NCI-H1694 (cell line): ENCODE measurements at regions not wholly inside any gene's neighbourhood (a gene's known extent, or its start where the extent isn't known, plus 50 kb on each side); places are given as distances from the start of the nearest gene placed in this dataset.

Experiments used
- DNase-seq: peaks from one replicate; lab custom pipeline; 2025; lab: John Stamatoyannopoulos, UW

DNA sequence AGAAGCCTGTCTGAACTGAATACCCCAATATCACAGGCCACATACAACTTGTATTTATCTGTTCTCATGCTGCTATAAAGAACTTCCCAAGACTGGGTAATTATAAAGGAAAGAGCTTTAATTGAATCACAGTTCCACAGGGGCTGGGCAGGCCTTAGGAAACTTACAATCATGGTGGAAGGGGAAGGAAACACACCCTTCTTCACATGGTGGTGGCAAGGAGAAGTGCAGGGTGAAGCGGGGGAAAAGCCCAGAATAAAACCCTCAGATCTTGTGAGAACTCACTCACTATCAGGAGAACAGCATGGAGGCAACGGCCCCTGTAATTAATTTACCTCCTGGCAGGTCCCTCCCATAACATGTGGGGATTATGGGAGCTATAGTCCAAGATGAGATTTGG, 50.3 kb upstream of the FNDC1 start:
- DNase-seq: no peak

DNA sequence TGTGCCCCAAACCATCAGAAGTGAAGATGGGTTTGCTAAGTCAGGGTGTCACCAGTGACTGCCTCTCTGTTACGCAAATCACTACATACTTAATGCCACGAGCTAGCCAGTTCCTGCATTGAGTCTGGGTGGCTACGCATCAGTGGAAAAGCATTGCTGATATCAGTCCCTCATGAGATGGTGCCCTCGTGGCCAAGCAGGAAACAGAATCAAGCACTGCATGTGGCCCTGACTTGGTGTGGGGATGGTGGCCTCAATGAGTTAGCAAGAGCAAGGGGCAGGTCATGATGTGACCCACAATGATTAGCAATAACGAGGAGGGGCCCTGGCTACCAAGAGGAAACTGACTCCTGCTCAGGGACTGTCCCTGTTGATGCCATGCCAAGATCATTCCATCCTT, 51.6 kb upstream of the FNDC1 start:
- DNase-seq: no peak

DNA sequence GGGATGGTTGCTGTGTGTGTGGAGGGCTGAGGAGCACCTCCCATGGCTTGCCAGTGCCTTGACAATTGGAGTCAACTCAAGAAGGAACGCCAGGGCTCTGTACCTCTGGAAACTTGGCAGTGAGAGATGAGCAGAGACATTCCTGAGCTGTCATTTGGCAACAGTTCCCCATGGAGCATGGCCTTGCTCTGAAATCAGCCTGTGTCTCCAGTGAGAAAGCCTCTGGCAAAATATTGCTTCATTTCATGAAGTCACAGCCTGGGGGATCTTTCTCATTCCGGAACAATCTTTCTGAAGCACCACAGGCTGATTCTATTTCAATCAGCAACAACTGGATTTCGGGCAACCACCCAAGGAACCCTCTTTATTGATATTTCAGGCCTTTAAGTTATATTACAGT, 52.2 kb upstream of the FNDC1 start:
- no peak for DNase-seq

DNA sequence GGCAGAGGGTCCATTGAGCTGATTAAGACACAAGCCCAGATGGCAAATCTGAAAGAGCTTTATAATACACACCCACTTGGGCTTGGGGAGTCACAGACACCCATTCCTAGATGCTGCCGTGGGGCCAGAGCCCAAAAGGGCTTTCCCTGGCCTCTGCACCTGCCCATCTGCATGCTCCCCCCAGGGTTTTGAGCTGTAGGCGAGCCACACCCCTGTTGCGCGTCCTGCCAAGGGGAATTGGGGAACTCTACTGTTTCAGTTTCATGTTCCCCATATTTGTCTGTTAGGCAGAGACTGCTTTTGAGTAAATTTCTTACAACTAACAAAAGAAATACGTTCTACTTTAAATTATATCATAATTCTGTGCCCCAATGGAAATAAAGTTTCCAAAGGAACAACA, 52.9 kb upstream of the FNDC1 start:
- DNase-seq: no peak

DNA sequence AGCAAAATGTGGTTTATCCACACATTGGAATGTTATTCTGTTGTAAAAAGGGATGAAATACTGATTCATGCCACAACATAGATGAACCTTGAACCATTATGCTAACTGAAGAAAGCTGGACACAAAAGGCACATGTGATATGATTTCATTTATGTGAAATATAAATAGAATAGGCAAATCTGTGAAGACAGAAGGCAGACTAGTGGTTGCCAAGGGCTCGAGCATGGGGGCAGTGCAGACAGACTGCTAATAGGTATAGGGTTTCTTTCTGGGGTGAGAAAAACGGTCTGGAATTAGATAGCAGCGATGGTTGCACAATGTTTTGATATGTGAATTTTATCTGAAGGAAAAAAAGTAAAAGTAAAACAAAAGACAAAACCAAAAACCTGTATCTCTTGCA, 54.6 kb upstream of the FNDC1 start:
- no peak for DNase-seq

DNA sequence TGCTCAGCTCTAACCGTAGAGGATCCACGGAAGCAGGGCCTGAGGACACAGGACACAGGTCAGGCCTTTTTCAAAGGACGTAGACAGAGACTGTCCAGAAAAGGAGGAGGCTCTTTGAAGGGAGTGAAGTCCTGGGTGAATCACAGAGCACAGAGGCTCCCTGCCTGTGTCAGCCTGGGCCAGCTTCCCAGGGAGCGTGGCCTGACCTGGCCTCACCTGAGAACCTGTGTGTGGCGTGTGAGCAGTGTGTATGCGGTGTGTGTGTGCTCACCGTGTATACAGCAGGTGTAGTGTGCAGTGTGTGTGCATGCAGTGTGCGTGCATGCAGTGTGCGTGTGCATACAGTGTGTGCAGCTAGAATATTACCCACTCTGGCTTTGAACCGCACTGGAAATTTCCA, 56.0 kb upstream of the FNDC1 start:
- no peak for DNase-seq

DNA sequence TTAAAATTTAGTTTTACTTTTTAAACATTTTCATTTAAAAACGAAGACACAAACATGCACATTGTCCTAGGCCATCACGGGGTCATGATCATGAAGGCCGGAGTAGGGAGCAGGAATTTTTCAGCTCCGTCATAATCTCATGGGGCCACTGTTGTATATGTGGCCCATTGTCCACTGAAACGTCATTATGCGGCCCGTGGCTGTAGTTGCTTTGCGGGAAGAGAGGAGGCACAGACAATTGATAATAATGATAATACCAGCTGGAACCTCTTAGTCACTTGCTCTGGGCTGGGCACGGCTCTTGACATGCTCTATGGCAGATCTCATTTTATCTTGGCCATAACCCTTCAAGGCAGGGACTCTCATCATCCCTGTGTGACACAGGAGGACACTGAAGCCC, 56.5 kb upstream of the FNDC1 start:
- no peak for DNase-seq

DNA sequence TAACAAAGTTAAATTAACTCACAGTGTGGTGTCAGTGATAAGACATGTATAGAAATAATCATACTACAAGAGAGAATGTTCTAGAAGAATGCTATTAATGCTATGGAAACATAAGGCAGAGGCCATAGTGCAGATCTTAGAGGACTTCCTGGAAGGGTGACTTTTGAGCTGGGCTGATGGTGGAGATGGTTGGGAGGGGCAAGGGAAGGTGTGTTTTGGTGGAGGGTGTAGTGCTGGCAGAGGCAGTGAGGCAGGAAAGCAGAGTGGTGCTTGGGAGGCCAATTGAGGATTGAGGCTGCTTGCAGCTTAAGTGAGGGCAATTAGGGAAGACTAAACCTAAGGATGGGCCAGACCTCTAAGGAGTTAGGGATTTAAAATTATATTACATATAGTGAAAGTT, 58.5 kb upstream of the FNDC1 start:
- no peak for DNase-seq

DNA sequence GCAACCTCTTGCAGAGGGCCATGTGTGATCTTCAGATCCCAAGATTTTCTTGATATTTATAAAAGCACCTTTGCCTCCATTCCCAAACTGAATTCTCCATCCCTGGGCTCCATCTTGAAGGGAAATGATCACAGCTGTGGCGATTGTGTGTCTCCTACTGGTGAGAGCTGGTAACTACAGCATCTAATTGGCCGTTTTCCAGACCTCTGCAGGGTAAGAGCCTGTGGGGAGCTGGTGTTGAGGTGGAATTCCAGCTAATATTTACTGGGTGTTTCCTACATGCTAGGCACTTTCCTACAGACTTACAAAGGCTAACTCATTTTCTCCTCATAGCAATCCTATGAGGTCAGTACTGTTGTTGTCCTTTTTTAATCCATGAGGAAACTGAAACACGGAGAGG, 59.2 kb upstream of the FNDC1 start:
- peak; percentile 23 for DNase-seq

DNA sequence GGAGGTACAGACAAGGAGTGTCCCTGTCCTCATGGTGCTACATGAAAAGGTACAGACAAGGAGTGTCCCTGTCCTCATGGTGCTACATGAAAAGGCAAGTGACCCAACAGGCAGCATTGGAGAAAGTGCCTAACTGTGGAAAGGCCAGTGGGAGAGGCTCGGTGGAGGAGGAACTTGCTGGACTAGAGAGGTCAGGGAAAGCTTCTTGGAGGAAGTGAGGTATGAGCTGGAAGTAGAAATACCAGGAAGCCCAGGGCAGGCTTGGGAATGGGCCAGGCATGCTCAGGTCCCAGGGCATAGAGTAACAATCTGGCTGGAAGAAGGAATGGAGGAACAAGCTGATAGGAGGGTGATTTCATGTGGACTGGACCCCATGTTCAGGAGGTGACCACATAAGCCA, 59.8 kb upstream of the FNDC1 start:
- DNase-seq: no peak

DNA sequence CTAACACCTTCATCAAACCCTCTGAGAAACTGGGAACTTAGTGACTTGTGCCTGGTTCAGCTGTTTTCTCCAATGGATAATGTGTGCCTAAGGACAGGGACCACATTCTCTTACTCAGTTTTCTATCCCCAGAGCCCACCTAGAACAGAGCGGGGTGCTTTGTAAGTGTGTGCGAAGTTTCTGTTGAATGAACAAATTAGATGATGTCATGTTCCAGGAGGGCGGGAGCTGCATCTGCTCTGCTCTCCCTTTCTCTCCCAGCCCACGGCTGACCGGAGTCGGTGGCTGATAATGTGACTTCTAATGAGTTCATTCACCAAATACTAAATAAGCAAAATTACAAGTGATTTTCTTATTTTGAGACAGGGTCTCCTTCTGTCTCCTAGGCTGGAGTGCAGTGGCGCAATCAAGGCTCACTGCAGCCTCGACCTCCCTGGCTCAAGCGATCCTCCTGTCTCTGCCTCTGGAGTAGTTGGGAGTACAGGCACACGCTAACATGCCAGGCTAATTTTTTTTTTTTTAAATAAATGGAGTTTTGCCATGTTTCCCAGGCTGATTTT, 60.7 kb upstream of the FNDC1 start:
- DNase-seq: no peak

DNA sequence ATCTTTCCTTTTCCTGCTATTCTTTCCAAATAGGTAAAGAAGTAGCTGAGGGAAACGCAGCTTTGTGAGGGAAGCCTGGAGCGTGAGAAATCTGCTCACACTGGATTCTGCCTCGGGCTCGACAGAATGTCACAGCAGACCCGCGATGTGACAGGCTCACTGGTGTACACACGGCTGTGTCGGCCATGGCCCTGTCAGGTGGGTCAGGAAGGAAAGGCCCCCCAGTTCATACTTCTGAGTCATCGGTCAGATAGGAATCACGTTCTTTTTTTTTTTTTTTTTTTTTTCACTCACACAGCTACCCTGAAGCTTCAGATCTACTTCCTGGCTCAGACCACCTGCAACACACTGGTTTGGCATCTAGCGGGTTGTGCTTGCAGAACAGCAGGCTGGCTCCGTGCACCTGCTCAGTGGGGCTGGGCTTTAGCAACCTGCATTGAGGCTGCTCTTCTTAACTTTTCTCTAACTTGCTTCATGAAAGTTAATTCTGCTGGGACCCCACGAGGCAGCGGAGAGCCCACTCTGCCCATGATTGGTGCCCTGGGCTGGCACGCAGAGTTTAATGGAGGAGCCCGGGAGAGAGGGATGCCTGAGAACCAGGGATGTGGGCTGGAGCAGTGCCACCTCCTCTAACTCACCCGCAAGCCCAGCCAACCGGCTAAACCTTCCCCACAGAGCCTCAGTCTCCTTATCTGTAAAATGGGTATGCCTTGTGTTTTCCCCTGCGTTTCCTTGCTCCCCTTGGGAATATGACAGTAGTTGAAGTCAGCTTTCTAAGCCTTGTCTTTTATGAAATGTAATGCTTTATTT, 61.5 kb upstream of the FNDC1 start:
- no peak for DNase-seq

DNA sequence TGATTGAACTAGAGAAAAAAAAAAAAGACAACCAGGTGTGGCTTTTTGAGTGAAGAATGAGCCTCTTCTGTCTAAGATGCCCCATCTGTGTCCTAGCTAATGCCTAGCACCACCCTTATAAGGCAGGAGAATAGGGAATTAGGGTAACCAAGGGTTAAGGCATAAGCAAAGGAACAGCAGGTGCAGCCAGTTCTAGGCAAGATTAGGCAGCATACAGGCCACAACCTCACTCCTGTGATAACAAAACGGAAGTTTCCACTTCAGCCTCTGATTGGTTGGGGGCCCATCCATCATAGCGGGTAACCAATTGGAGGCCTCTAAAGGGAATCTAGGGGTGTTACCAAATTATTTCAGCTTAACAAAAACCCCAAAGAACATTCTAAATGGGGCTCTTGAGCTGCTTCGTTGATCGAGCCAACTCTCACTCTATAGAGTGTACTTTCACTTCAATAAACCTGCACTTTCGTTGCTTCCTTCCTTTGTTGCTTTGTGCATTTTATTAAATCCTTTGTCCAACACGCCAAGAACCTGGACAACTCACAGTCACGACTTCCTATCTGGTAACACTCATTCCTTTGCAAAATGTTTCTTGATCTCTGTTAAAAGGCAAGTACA, 61.9 kb upstream of the TAGAP start:
- peak; percentile 37 for DNase-seq

DNA sequence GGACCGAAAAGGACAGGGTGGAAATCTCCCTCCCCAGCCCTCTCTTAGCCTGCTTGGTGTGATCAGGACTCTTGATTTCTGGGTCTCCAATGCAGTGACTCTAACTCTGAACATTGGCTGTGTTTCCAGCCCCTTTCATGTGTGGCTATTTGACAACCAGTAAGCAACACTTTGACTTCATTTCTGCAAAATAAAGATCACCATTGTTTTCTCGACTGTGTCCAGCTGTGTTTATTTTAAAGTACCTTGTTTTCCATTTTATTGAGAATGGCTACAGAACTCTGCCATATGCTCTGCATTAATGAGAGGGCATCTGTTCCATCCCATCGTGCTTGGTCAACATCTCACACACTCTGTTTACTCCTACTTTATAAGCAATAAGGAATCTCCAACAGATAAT, 60.9 kb upstream of the TAGAP start:
- DNase-seq: no peak

DNA sequence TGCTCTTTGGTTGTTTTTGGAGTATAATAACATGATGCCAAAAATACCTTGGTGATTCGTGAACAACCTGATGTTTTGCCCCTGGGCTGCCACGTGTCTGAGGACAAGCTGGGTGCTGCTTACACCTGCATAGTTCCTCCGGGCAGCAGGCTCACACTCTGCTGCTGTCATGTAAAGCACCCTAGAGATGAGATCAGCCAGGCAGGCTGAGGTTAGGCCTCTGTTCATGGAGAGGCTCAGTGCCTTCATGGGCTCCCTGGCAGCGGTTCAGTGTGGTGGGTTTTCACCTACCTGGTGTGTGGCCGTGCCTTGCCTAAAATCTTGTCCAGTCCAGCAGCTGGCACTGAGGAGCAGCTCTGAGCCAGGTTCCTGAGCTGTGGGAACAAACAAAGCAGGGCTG, 60.1 kb upstream of the TAGAP start:
- DNase-seq: no peak

DNA sequence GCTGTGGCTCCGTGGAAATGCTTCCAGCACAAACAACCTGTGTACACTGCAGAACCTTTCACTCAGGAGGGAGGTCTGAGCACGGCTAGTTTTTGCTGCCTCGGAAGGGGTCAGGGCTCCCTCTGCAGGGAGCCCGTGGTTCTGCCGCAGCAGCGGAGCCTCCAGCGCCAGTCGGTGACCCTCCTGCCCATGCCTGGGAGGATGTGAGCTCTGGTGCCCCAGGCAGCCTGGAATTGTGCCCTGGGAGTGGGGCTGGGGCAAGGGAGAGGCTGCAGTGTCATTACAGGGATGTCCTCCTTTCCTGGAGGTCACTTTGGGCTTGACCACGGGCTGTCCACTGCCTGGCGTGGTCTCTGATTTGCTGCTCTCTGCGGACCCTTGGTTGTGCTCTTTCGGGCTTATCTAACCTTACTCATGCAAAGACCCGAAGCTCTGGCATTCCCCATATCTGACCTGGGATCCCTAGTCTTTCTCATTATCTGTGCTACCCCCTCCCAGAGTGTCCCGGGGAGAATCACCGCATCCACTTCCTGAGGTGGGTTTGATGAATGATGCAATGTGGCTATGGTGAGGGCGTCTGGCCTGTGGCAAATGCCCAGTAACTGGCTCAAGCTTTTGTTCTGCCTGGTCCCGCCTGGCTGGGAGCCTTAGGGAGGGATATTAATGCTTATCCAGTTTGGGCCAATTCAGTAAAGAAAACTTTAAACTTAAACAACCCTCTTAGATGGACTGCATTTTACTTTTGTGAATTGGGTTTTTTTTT, 59.6 kb upstream of the TAGAP start:
- peak; percentile 47 for DNase-seq

DNA sequence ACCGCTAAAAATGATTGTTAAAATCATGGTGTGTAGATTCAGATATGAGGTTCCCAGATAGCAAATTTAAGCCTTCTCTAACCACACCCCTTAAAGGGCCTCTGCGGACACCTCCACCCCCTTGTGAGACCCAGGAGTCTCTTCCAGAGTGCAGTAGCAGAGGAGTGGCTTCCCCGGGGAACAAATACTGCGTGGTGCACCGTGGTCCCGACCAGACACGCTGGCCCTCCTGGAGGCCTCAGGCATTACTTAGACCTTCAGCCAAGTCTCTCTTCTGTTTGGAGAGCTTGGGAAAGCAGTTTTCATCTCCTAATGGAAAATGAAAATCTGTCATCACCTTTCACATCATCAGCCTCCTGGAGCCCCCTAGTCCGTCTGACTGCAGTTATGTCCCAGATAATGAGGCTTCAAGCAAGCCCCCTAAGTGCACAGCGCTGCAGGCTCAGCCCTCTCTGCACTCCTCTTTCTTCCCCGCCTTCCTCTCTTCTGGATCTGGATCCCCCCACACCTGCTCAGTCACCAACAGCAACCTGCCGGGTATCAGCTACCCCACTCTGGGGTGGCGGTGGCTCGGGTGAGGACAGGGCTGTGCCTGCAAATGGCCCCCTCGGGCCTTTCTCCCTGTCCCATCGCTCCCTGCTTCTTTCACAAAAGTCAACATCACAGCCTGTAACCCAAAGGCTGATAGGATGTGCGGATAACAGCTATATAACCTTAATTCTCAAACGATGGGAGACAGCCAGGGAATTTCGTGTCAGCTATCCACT, 58.8 kb upstream of the TAGAP start:
- DNase-seq: no peak

DNA sequence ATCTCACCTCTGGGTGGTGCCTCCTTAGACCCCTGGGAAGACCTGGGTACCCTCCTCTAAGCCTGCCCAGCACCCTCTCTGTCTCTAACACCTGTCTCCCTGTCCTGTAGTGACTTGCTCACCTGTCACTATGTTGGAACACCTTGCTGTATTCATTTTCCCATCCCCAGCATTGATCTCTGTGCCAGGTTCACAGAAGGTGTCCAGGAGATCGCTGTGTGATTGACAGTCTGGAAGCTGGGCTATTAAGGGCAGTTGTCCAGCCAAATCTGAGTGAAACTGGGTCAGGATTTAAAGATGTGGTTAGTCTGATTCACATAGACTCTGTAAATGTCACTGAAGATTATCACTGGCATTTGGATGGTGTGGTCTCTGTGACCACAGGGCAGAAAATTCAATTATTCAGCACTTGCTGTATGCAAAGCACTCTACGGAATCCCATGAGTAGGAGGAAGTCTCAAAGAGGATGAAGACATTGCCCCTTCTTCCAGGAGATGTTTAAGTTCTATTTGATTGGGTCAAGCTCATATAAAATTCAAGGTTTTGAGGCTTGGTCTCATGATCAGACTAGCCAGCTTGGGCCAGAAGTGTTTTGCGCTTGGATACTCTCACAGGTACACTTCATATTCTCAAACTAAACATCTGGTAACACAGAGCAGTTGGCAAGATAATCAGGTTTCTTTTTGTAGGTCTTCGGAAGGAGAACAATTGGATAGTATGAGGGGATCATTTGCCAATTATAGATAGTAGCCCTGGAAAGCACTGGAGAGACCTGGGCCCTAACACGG, 57.8 kb upstream of the TAGAP start:
- no peak for DNase-seq

DNA sequence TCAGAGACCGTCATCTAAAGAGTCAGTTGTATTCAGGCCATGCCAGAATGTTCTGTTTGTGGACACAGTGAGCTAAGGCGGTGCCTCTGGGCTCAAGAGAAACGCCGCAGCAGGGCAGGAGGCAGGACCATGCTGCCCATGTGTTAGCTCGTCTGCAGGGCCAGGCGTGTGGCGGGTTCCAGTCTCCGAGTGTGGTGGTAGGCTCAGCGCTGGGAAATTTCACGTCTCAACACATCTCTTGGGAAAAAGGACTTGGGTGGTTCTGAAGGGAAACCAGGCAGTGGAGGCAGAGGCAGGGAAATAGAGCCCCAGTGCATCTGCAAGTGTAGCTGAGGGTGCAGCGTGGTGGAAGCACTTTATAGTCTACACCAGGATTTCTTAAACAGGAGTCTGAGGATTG, 56.9 kb upstream of the TAGAP start:
- DNase-seq: no peak

DNA sequence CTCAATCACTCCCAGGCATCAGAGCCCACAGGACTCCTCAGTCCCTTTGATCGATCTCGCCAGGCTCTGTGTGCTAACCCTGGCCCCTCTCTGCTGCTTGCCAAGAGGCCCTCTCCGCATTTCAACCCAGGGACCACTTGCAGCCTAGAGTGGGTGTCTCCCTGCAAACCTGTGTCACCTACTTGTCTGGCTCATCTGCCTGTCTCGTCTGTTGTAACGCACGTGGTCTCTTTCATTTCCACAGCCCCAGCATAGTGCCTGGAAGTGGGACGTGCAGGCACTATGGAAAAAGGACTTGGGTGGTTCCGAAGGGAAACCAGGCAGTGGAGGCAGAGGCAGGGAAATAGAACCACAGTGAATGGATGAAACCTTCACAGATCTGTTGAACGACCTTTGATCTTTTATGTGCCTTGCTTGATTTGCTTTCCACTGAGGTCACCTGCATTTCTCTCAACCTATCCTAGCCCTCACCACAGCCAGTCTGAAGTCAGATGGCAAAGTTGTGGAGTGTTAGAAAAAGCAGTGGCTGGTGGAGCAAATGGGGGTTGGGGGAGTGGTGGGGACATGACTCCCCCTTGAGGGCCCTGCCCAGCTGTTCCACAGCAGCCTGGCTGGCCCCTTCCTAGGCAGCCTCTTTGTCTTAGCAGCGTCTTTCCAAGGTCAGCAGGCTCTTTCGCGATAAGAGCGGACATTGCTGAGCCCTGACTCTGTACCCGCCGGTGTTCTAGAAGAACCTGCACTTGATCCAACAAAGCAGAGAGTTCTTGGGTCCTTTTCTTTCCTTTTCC, 55.8 kb upstream of the TAGAP start:
- DNase-seq: no peak

DNA sequence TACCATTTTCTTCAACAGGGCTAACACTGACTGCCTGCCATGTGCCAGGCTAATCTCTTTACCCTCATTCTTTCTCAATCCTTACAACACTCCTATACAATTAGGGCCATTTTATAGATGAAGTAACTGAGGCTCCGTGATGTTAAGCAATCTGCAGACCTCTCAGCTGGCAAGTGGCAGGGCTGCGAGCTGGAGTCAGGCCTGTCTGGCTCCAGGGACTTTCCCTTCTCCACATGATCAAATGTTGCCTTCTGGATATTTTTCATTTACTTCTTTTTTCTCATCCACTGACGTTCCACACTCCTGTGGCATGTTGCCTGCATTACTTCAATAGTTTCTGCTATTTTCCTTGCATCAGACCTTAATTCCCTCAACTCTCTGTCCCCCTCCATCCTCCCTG, 55.2 kb upstream of the TAGAP start:
- DNase-seq: no peak
